ENCODE measurements at regions not wholly inside any gene's neighbourhood (a gene's known extent, or its start where the extent isn't known, plus 50 kb on each side); places are given as distances from the start of the nearest gene placed in this dataset.

- H3K9me2 ChIP-seq (replicated peaks; ENCODE audit: low read depth, low read length): no peaks in the 10 kb centered on the region
- H3K9ac ChIP-seq (ENCODE audit: low read depth, low read length, poor library complexity, severe bottlenecking): no peak overlapping the region
- no peaks in the 10 kb centered on the region for H3K9me3 ChIP-seq (ENCODE audit: insufficient read depth, low read depth, low read length)
- H3K36me3 ChIP-seq (ENCODE audit: insufficient read depth, low read length): no peaks in the 10 kb centered on the region
- no peaks in the 10 kb centered on the region for H3F3A ChIP-seq (ENCODE audit: low read depth)
- H3K4me1 ChIP-seq (ENCODE audit: insufficient read depth, low read length, poor library complexity, severe bottlenecking): peaks cover 4% of the 10 kb centered on the region
- H3K27me3 ChIP-seq (ENCODE audit: insufficient read depth, low read length, poor library complexity, severe bottlenecking): no peaks in the 10 kb centered on the region
- H2AFZ ChIP-seq (ENCODE audit: low read length): no peak overlapping the region
- H3K79me2 ChIP-seq (ENCODE audit: insufficient read depth, low read length): no peaks in the 10 kb centered on the region
- no peaks in the 10 kb centered on the region for H4K20me1 ChIP-seq (ENCODE audit: insufficient read depth, low read length, poor library complexity, severe bottlenecking)
- no peak overlapping the region for H3K4me2 ChIP-seq (ENCODE audit: low read depth, low read length, poor library complexity, severe bottlenecking)
- no peak overlapping the region for H3K4me3 ChIP-seq (ENCODE audit: low read length, poor library complexity, severe bottlenecking)
- no peak for TF ChIP-seq CTCF (conservative IDR thresholded peaks at IDR 0.05; ENCODE audit: low read length)
- TF ChIP-seq EZH2phosphoT487 (IDR thresholded peaks at IDR 0.05; ENCODE audit: borderline replicate concordance): no peak
These were observed 195.6 kb upstream of the PMEPA1 start for GRCh38 chr20:57905448-57905847.

- Histone ChIP-seq H3K9ac (ENCODE audit: low read depth, low read length, poor library complexity, severe bottlenecking) (no peak overlapping the region), H3K79me2 (ENCODE audit: insufficient read depth, low read length) (no peaks in the 10 kb centered on the region), H3K4me1 (ENCODE audit: insufficient read depth, low read length, poor library complexity, severe bottlenecking) (peaks cover 4% of the 10 kb centered on the region), H3K27me3 (ENCODE audit: insufficient read depth, low read length, poor library complexity, severe bottlenecking) (no peaks in the 10 kb centered on the region), H3F3A (ENCODE audit: low read depth) (no peaks in the 10 kb centered on the region), H3K4me3 (ENCODE audit: low read length, poor library complexity, severe bottlenecking) (no peak overlapping the region), H3K4me2 (ENCODE audit: low read depth, low read length, poor library complexity, severe bottlenecking) (no peak overlapping the region), H3K36me3 (ENCODE audit: insufficient read depth, low read length) (no peaks in the 10 kb centered on the region), H2AFZ (ENCODE audit: low read length) (no peak overlapping the region), H3K9me2 (replicated peaks; ENCODE audit: low read depth, low read length) (no peaks in the 10 kb centered on the region), H4K20me1 (ENCODE audit: insufficient read depth, low read length, poor library complexity, severe bottlenecking) (no peaks in the 10 kb centered on the region), H3K9me3 (ENCODE audit: insufficient read depth, low read depth, low read length) (no peaks in the 10 kb centered on the region)
- TF ChIP-seq EZH2phosphoT487 (IDR thresholded peaks at IDR 0.05; ENCODE audit: borderline replicate concordance): no peak
- TF ChIP-seq CTCF (conservative IDR thresholded peaks at IDR 0.05; ENCODE audit: low read length): no peak
These were observed 194.7 kb upstream of the PMEPA1 start for GRCh38 chr20:57904314-57905105.

GRCh38 chr20:57902473-57902872, 192.7 kb upstream of the PMEPA1 start:
- Histone ChIP-seq H3K27me3 (ENCODE audit: insufficient read depth, low read length, poor library complexity, severe bottlenecking) (no peaks in the 10 kb centered on the region), H2AFZ (ENCODE audit: low read length) (no peak overlapping the region), H3K9me3 (ENCODE audit: insufficient read depth, low read depth, low read length) (no peaks in the 10 kb centered on the region), H3K36me3 (ENCODE audit: insufficient read depth, low read length) (no peaks in the 10 kb centered on the region), H3K4me2 (ENCODE audit: low read depth, low read length, poor library complexity, severe bottlenecking) (no peak overlapping the region), H3K79me2 (ENCODE audit: insufficient read depth, low read length) (no peaks in the 10 kb centered on the region), H3F3A (ENCODE audit: low read depth) (no peaks in the 10 kb centered on the region), H4K20me1 (ENCODE audit: insufficient read depth, low read length, poor library complexity, severe bottlenecking) (no peaks in the 10 kb centered on the region), H3K9me2 (replicated peaks; ENCODE audit: low read depth, low read length) (no peaks in the 10 kb centered on the region), H3K4me1 (ENCODE audit: insufficient read depth, low read length, poor library complexity, severe bottlenecking) (peaks cover 4% of the 10 kb centered on the region), H3K9ac (ENCODE audit: low read depth, low read length, poor library complexity, severe bottlenecking) (no peak overlapping the region), H3K4me3 (ENCODE audit: low read length, poor library complexity, severe bottlenecking) (no peak overlapping the region)
- TF ChIP-seq CTCF (conservative IDR thresholded peaks at IDR 0.05; ENCODE audit: low read length) (no peak), EZH2phosphoT487 (IDR thresholded peaks at IDR 0.05; ENCODE audit: borderline replicate concordance) (no peak)
